GM18499 (cell line): ENCODE measurements at regions not wholly inside any gene's neighbourhood (a gene's known extent, or its start where the extent isn't known, plus 50 kb on each side); places are given as distances from the start of the nearest gene placed in this dataset.

ENCODE experiments used
- ATAC-seq: cut with Tn5 transposase; IDR thresholded peaks from one replicate; pipeline ENCODE4 v1.9.1; 2021; ENCODE audit warnings: moderate number of reproducible peaks; ENCODE audit not compliant: insufficient read depth, unreplicated experiment

- ATAC-seq = no peak
Measured at GRCh38 chr6:82571455-82571854, 207.8 kb downstream of the TPBG start.

- ATAC-seq = no peak
Measured at GRCh38 chr6:82573254-82573972, 209.8 kb downstream of the TPBG start.

- no peak for ATAC-seq
Measured at GRCh38 chr6:82576284-82576683, 212.7 kb downstream of the TPBG start.

GRCh38 chr6:82584194-82584695 is 220.6 kb downstream of the TPBG start:
- ATAC-seq = no peak

GRCh38 chr6:82584856-82585255 is 221.2 kb downstream of the TPBG start:
- no peak for ATAC-seq

GRCh38 chr6:82588020-82588419 is 224.4 kb downstream of the TPBG start:
- ATAC-seq = no peak

- no peak for ATAC-seq
Measured at GRCh38 chr6:82588859-82589412, 225.3 kb downstream of the TPBG start.

- peak; percentile 45 for ATAC-seq
Measured at GRCh38 chr6:82589509-82590206, 226.0 kb downstream of the TPBG start.

GRCh38 chr6:82597201-82597600 is 233.6 kb downstream of the TPBG start:
- ATAC-seq = no peak

- no peak for ATAC-seq
Measured at GRCh38 chr6:82602776-82603175, 239.2 kb downstream of the TPBG start.

- ATAC-seq = no peak
Measured at GRCh38 chr6:82603871-82604270, 240.3 kb downstream of the TPBG start.

- no peak for ATAC-seq
Measured at GRCh38 chr6:82607998-82608725, 244.5 kb downstream of the TPBG start.

GRCh38 chr6:82608781-82609180 is 245.2 kb downstream of the TPBG start:
- no peak for ATAC-seq

GRCh38 chr6:82611751-82612150 is 248.1 kb downstream of the TPBG start:
- ATAC-seq = no peak

GRCh38 chr6:82612475-82613039 is 248.9 kb downstream of the TPBG start:
- ATAC-seq = no peak

GRCh38 chr6:82614518-82614917 is 250.9 kb downstream of the TPBG start:
- ATAC-seq = no peak

GRCh38 chr6:82616386-82617028 is 252.9 kb downstream of the TPBG start:
- ATAC-seq = no peak

GRCh38 chr6:82617648-82618047 is 254.0 kb downstream of the TPBG start:
- no peak for ATAC-seq

GRCh38 chr6:82619573-82619972 is 256.0 kb downstream of the TPBG start:
- ATAC-seq = no peak

- ATAC-seq = no peak
Measured at GRCh38 chr6:82622461-82622860, 258.8 kb downstream of the TPBG start.
